ENCODE measurements at regions not wholly inside any gene's neighbourhood (a gene's known extent, or its start where the extent isn't known, plus 50 kb on each side); places are given as distances from the start of the nearest gene placed in this dataset.

- no peak for DNase-seq
These were observed 191.4 kb upstream of the LEF1 start for GRCh38 chr4:108359986-108360681.

- DNase-seq, result no peak
These were observed 190.6 kb upstream of the LEF1 start for GRCh38 chr4:108359130-108359985.

GRCh38 chr4:108355902-108356535 is 187.3 kb upstream of the LEF1 start:
- peak; percentile 85 for DNase-seq

GRCh38 chr4:108355186-108355901 is 186.6 kb upstream of the LEF1 start:
- no peak for DNase-seq

- DNase-seq, result no peak
These were observed 184.1 kb upstream of the LEF1 start for GRCh38 chr4:108352664-108353308.

- no peak for DNase-seq
These were observed 183.1 kb upstream of the LEF1 start for GRCh38 chr4:108351791-108352190.

GRCh38 chr4:108350332-108350731 is 181.6 kb upstream of the LEF1 start:
- DNase-seq, result no peak

- DNase-seq, result no peak
These were observed 178.1 kb upstream of the LEF1 start for GRCh38 chr4:108346818-108347210.

GRCh38 chr4:108345862-108346817 is 177.4 kb upstream of the LEF1 start:
- DNase-seq, result no peak

- no peak for DNase-seq
These were observed 173.7 kb upstream of the LEF1 start for GRCh38 chr4:108342325-108342970.

- peak; percentile 13 for DNase-seq
These were observed 169.2 kb upstream of the LEF1 start for GRCh38 chr4:108337923-108338322.

GRCh38 chr4:108336076-108336475 is 167.3 kb upstream of the LEF1 start:
- DNase-seq, result no peak

GRCh38 chr4:108335081-108335480 is 166.3 kb upstream of the LEF1 start:
- DNase-seq, result no peak

GRCh38 chr4:108334031-108334430 is 165.3 kb upstream of the LEF1 start:
- no peak for DNase-seq

GRCh38 chr4:108333353-108333942 is 164.7 kb upstream of the LEF1 start:
- DNase-seq, result no peak

- DNase-seq, result no peak
These were observed 163.3 kb upstream of the LEF1 start for GRCh38 chr4:108331905-108332632.

GRCh38 chr4:108328383-108328732 is 159.6 kb upstream of the LEF1 start:
- no peak for DNase-seq

GRCh38 chr4:108327642-108328382 is 159.1 kb upstream of the LEF1 start:
- no peak for DNase-seq

- DNase-seq, result no peak
These were observed 156.8 kb upstream of the LEF1 start for GRCh38 chr4:108325561-108325960.

Data from DMS 273 treated with DMSO at 0.1 percent for 48 hours (cell line).